HG03135 (cell line): ENCODE measurements at regions not wholly inside any gene's neighbourhood (a gene's known extent, or its start where the extent isn't known, plus 50 kb on each side); places are given as distances from the start of the nearest gene placed in this dataset.
"Not testable (repeated sequence)": the region's sequence is repeated elsewhere in the genome, so short reads cannot be mapped to it uniquely, and the experiment has no call there.

Source experiments
- ATAC-seq: cut with Tn5 transposase; IDR thresholded peaks from one replicate; pipeline ENCODE4 v1.9.1; 2021; ENCODE audit warnings: mild to moderate bottlenecking, moderate library complexity; ENCODE audit not compliant: unreplicated experiment

- no peak for ATAC-seq
Observed at GRCh38 chr6:128599036-128599435, 78.6 kb upstream of the PTPRK start.

GRCh38 chr6:128598571-128598970, 78.2 kb upstream of the PTPRK start:
- no peak for ATAC-seq

- no peak for ATAC-seq
Observed at GRCh38 chr6:128597956-128598355, 77.6 kb upstream of the PTPRK start.

- ATAC-seq, result no peak
Observed at GRCh38 chr6:128597004-128597403, 76.6 kb upstream of the PTPRK start.

- ATAC-seq, result no peak
Observed at GRCh38 chr6:128595544-128595943, 75.1 kb upstream of the PTPRK start.

GRCh38 chr6:128586095-128586494, 65.7 kb upstream of the PTPRK start:
- no peak for ATAC-seq

GRCh38 chr6:128580224-128581110, 60.1 kb upstream of the PTPRK start:
- no peak for ATAC-seq

GRCh38 chr6:128575254-128575653, 54.9 kb upstream of the PTPRK start:
- ATAC-seq, result not testable (repeated sequence)

GRCh38 chr6:128574402-128574801, 54.0 kb upstream of the PTPRK start:
- ATAC-seq, result no peak

- ATAC-seq, result no peak
Observed at GRCh38 chr6:128573036-128573435, 52.6 kb upstream of the PTPRK start.

GRCh38 chr6:128572294-128572693, 51.9 kb upstream of the PTPRK start:
- no peak for ATAC-seq

- no peak for ATAC-seq
Observed at GRCh38 chr6:128570680-128571063, 50.3 kb upstream of the PTPRK start.

- no peak for ATAC-seq
Observed at GRCh38 chr6:128569732-128570679, 49.6 kb upstream of the PTPRK start.
